K562 (cell line): ENCODE measurements at regions not wholly inside any gene's neighbourhood (a gene's known extent, or its start where the extent isn't known, plus 50 kb on each side); places are given as distances from the start of the nearest gene placed in this dataset.
A peak's percentile ranks its signal among the peaks of the same experiment; 100 is the strongest.

Experiments used
- ZNF780A ChIP-seq: fragments of 250-450 bp; sonication (Bioruptor Pico); IDR thresholded peaks from 2 replicates; pipeline ENCODE4 v1.5.0; 2021; ENCODE audit warnings: mild to moderate bottlenecking
- TF ChIP-seq, protein P1 (sequence below), 2 experiments: fragments of 450-650 bp; formaldehyde crosslinking in 1 of 2; IDR thresholded peaks; 2 replicates each; pipeline versions ENCODE4 v1.4.0 to v1.6.1; 2014 to 2020; ENCODE audit warnings: mild to moderate bottlenecking in 2 of 2, borderline replicate concordance in 1 of 2, low read depth in 1 of 2
- TF ChIP-seq, protein P2 (sequence below), 3 experiments: IDR thresholded peaks in 2 of 3; conservative IDR thresholded peaks in 1 of 3; 2 replicates each; pipeline ENCODE4 v1.5.1; 2011 to 2012; ENCODE audit warnings: low read length in 3 of 3, mild to moderate bottlenecking in 3 of 3, control low read depth in 2 of 3, improper control_type of control experiment in 1 of 3, inconsistent platforms in 1 of 3, low read depth in 1 of 3, mixed read lengths in 1 of 3, moderate library complexity in 1 of 3; ENCODE audit not compliant: insufficient read depth in 2 of 3
- TF ChIP-seq, protein P3 (sequence below): fragments of 450-650 bp; IDR thresholded peaks from 2 replicates; pipeline ENCODE4 v1.6.1; 2016; ENCODE audit warnings: mild to moderate bottlenecking, moderate library complexity

DNA sequence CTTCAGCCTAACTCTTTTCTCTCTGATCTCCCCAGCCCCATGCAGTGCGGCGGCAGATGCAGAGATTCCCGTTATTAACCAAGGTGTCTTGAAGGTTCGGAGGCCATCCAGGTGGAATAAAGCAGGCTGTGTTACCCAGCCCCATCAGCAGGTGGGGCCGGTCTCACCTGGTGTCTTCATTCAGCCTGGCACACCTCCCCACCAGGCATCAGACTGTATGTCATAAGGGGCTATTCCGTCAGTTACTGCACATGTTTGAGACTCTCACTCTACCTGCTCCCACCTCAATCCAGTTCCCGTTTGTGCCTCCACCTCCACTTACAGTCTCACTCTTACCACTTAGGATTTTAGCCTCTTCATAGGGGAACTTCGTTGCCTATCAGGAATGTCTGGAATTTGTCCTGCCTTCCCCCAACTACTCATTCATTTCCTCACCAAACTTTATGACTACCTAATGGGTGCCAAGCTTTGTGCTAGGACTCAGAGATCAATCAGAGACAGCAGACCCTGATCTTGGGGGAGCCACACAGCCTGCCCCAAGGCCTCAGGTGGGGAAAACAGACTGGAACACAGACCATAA lies 170.2 kb downstream of the PLPP3 start (continued):
- TF ChIP-seq, protein P1, sequence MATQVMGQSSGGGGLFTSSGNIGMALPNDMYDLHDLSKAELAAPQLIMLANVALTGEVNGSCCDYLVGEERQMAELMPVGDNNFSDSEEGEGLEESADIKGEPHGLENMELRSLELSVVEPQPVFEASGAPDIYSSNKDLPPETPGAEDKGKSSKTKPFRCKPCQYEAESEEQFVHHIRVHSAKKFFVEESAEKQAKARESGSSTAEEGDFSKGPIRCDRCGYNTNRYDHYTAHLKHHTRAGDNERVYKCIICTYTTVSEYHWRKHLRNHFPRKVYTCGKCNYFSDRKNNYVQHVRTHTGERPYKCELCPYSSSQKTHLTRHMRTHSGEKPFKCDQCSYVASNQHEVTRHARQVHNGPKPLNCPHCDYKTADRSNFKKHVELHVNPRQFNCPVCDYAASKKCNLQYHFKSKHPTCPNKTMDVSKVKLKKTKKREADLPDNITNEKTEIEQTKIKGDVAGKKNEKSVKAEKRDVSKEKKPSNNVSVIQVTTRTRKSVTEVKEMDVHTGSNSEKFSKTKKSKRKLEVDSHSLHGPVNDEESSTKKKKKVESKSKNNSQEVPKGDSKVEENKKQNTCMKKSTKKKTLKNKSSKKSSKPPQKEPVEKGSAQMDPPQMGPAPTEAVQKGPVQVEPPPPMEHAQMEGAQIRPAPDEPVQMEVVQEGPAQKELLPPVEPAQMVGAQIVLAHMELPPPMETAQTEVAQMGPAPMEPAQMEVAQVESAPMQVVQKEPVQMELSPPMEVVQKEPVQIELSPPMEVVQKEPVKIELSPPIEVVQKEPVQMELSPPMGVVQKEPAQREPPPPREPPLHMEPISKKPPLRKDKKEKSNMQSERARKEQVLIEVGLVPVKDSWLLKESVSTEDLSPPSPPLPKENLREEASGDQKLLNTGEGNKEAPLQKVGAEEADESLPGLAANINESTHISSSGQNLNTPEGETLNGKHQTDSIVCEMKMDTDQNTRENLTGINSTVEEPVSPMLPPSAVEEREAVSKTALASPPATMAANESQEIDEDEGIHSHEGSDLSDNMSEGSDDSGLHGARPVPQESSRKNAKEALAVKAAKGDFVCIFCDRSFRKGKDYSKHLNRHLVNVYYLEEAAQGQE (IDR thresholded peaks at IDR 0.05; ENCODE audit: borderline replicate concordance), result peak; percentile 44
- TF ChIP-seq, protein P1 (CRISPR knock-in tag; IDR thresholded peaks at IDR 0.05; ENCODE audit: low read depth), result no peak
- TF ChIP-seq, protein P2, sequence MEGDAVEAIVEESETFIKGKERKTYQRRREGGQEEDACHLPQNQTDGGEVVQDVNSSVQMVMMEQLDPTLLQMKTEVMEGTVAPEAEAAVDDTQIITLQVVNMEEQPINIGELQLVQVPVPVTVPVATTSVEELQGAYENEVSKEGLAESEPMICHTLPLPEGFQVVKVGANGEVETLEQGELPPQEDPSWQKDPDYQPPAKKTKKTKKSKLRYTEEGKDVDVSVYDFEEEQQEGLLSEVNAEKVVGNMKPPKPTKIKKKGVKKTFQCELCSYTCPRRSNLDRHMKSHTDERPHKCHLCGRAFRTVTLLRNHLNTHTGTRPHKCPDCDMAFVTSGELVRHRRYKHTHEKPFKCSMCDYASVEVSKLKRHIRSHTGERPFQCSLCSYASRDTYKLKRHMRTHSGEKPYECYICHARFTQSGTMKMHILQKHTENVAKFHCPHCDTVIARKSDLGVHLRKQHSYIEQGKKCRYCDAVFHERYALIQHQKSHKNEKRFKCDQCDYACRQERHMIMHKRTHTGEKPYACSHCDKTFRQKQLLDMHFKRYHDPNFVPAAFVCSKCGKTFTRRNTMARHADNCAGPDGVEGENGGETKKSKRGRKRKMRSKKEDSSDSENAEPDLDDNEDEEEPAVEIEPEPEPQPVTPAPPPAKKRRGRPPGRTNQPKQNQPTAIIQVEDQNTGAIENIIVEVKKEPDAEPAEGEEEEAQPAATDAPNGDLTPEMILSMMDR (IDR thresholded peaks at IDR 0.05 in 2 of 3, conservative IDR thresholded peaks at IDR 0.05 in 1 of 3; ENCODE audit: insufficient read depth in 2 of 3, low read depth in 1 of 3, low read length in 3 of 3), result peak; percentile 46 to 50 (median 50); a peak in 5 of 6 replicates
- TF ChIP-seq ZNF780A, result no peak
- TF ChIP-seq, protein P3, sequence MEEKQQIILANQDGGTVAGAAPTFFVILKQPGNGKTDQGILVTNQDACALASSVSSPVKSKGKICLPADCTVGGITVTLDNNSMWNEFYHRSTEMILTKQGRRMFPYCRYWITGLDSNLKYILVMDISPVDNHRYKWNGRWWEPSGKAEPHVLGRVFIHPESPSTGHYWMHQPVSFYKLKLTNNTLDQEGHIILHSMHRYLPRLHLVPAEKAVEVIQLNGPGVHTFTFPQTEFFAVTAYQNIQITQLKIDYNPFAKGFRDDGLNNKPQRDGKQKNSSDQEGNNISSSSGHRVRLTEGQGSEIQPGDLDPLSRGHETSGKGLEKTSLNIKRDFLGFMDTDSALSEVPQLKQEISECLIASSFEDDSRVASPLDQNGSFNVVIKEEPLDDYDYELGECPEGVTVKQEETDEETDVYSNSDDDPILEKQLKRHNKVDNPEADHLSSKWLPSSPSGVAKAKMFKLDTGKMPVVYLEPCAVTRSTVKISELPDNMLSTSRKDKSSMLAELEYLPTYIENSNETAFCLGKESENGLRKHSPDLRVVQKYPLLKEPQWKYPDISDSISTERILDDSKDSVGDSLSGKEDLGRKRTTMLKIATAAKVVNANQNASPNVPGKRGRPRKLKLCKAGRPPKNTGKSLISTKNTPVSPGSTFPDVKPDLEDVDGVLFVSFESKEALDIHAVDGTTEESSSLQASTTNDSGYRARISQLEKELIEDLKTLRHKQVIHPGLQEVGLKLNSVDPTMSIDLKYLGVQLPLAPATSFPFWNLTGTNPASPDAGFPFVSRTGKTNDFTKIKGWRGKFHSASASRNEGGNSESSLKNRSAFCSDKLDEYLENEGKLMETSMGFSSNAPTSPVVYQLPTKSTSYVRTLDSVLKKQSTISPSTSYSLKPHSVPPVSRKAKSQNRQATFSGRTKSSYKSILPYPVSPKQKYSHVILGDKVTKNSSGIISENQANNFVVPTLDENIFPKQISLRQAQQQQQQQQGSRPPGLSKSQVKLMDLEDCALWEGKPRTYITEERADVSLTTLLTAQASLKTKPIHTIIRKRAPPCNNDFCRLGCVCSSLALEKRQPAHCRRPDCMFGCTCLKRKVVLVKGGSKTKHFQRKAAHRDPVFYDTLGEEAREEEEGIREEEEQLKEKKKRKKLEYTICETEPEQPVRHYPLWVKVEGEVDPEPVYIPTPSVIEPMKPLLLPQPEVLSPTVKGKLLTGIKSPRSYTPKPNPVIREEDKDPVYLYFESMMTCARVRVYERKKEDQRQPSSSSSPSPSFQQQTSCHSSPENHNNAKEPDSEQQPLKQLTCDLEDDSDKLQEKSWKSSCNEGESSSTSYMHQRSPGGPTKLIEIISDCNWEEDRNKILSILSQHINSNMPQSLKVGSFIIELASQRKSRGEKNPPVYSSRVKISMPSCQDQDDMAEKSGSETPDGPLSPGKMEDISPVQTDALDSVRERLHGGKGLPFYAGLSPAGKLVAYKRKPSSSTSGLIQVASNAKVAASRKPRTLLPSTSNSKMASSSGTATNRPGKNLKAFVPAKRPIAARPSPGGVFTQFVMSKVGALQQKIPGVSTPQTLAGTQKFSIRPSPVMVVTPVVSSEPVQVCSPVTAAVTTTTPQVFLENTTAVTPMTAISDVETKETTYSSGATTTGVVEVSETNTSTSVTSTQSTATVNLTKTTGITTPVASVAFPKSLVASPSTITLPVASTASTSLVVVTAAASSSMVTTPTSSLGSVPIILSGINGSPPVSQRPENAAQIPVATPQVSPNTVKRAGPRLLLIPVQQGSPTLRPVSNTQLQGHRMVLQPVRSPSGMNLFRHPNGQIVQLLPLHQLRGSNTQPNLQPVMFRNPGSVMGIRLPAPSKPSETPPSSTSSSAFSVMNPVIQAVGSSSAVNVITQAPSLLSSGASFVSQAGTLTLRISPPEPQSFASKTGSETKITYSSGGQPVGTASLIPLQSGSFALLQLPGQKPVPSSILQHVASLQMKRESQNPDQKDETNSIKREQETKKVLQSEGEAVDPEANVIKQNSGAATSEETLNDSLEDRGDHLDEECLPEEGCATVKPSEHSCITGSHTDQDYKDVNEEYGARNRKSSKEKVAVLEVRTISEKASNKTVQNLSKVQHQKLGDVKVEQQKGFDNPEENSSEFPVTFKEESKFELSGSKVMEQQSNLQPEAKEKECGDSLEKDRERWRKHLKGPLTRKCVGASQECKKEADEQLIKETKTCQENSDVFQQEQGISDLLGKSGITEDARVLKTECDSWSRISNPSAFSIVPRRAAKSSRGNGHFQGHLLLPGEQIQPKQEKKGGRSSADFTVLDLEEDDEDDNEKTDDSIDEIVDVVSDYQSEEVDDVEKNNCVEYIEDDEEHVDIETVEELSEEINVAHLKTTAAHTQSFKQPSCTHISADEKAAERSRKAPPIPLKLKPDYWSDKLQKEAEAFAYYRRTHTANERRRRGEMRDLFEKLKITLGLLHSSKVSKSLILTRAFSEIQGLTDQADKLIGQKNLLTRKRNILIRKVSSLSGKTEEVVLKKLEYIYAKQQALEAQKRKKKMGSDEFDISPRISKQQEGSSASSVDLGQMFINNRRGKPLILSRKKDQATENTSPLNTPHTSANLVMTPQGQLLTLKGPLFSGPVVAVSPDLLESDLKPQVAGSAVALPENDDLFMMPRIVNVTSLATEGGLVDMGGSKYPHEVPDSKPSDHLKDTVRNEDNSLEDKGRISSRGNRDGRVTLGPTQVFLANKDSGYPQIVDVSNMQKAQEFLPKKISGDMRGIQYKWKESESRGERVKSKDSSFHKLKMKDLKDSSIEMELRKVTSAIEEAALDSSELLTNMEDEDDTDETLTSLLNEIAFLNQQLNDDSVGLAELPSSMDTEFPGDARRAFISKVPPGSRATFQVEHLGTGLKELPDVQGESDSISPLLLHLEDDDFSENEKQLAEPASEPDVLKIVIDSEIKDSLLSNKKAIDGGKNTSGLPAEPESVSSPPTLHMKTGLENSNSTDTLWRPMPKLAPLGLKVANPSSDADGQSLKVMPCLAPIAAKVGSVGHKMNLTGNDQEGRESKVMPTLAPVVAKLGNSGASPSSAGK, result no peak
